ENCODE measurements at regions not wholly inside any gene's neighbourhood (a gene's known extent, or its start where the extent isn't known, plus 50 kb on each side); places are given as distances from the start of the nearest gene placed in this dataset.

GRCh38 chr10:10798864-10799192 lies 218.8 kb upstream of the CELF2 start:
- intact Hi-C loops (cut with DNase I) = no loop called here
- no peak for DNase-seq (ENCODE audit: extremely low spot score in 2 of 2)
- TF ChIP-seq POLR2AphosphoS5 (IDR thresholded peaks at IDR 0.05; ENCODE audit: insufficient read depth in 1 of 2, low read depth in 1 of 2) (no peak), POLR2A (IDR thresholded peaks at IDR 0.05) (no peak)
- TF ChIP-seq, protein P1, sequence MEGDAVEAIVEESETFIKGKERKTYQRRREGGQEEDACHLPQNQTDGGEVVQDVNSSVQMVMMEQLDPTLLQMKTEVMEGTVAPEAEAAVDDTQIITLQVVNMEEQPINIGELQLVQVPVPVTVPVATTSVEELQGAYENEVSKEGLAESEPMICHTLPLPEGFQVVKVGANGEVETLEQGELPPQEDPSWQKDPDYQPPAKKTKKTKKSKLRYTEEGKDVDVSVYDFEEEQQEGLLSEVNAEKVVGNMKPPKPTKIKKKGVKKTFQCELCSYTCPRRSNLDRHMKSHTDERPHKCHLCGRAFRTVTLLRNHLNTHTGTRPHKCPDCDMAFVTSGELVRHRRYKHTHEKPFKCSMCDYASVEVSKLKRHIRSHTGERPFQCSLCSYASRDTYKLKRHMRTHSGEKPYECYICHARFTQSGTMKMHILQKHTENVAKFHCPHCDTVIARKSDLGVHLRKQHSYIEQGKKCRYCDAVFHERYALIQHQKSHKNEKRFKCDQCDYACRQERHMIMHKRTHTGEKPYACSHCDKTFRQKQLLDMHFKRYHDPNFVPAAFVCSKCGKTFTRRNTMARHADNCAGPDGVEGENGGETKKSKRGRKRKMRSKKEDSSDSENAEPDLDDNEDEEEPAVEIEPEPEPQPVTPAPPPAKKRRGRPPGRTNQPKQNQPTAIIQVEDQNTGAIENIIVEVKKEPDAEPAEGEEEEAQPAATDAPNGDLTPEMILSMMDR (IDR thresholded peaks at IDR 0.05) = no peak
- no peaks in the 10 kb centered on the region for H3K36me3 ChIP-seq
- no peaks in the 10 kb centered on the region for H3K9me3 ChIP-seq
- H3K27me3 ChIP-seq = no peaks in the 10 kb centered on the region
- peaks cover 22% of the 10 kb centered on the region for H3K4me1 ChIP-seq
- H3K4me3 ChIP-seq = peak overlapping the region; percentile 26 to 30
- peak overlapping the region; percentile 80 for H3K27ac ChIP-seq

DNA sequence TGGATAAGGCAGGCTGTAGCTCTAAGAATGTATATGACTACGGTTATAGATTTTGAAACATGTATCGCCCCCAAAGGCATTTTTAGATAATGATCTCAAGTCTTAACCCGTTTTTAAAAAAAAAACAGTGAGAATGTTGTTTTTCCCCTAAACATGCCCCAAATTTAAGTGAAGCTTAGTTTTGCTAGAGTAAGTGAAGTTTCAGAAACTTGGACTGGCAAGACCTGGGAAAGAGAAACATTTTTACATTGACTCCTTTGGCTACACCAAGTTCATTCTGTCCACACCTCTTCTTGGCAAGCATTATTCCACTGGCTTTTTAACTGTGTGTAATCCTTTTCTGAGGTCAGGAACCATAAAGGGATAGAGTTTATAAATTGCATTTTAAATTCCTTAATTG lies 216.7 kb upstream of the CELF2 start:
- Histone ChIP-seq H3K27ac (no peak overlapping the region), H3K27me3 (no peaks in the 10 kb centered on the region), H3K4me1 (peaks cover 35% of the 10 kb centered on the region), H3K9me3 (no peaks in the 10 kb centered on the region), H3K36me3 (no peaks in the 10 kb centered on the region), H3K4me3 (no peak overlapping the region)
- TF ChIP-seq POLR2A (IDR thresholded peaks at IDR 0.05) = no peak
- TF ChIP-seq POLR2AphosphoS5 (IDR thresholded peaks at IDR 0.05; ENCODE audit: insufficient read depth in 1 of 2, low read depth in 1 of 2) = no peak
- TF ChIP-seq, protein P1 (IDR thresholded peaks at IDR 0.05) = no peak
- no peak for DNase-seq (ENCODE audit: extremely low spot score in 2 of 2)
- intact Hi-C loops (cut with DNase I) = no loop called here

DNA sequence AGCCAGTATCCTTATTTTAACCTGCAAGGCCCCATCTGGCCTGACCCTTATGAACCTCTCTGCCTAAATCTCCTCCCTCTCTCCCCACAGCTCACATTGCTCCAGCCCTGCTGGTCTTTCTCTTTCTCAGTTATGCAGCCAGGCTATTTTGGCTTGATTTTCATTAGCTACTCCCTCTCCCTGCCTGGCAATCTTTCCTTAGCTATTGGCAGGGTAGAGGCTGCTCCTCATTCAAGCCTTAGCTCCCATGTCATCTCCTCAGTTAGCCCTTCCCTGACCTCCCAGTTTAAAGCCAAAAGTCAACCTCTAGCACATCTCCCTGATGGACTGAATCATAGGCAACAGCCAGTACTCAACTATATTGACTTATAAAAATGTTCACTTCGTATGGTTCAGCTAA lies 214.4 kb upstream of the CELF2 start:
- no peak for DNase-seq (ENCODE audit: extremely low spot score in 2 of 2)
- no peaks in the 10 kb centered on the region for H3K27me3 ChIP-seq
- H3K4me1 ChIP-seq = peaks cover 29% of the 10 kb centered on the region
- no peak overlapping the region for H3K4me3 ChIP-seq
- TF ChIP-seq, protein P1 (IDR thresholded peaks at IDR 0.05) = no peak
- TF ChIP-seq POLR2AphosphoS5 (IDR thresholded peaks at IDR 0.05; ENCODE audit: insufficient read depth in 1 of 2, low read depth in 1 of 2) (no peak), POLR2A (IDR thresholded peaks at IDR 0.05) (no peak)
- no peak overlapping the region for H3K27ac ChIP-seq
- intact Hi-C loops (cut with DNase I) = no loop called here
- no peaks in the 10 kb centered on the region for H3K36me3 ChIP-seq
- H3K9me3 ChIP-seq = no peaks in the 10 kb centered on the region

DNA sequence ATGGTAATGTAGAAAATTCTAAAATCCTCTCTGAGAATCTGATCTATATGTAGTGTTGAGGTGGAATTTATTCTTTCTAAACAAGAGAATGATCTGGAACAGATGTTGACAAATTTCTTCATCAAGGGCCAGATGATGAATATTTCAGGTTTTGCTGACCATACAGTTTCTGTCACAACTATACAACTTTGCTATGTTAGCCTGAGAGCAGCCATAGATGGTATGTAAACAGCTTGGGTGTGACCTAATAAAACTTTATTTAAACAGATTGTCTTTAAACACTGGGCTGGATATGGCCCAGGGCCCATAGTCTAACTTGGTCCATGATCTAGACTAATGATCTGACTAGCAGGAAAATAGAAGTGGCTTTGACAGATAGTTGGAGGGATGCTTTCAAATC lies 213.6 kb upstream of the CELF2 start:
- Histone ChIP-seq H3K9me3 (no peaks in the 10 kb centered on the region), H3K27ac (no peak overlapping the region), H3K4me1 (peaks cover 29% of the 10 kb centered on the region), H3K36me3 (no peaks in the 10 kb centered on the region), H3K27me3 (no peaks in the 10 kb centered on the region), H3K4me3 (no peak overlapping the region)
- no peak for DNase-seq (ENCODE audit: extremely low spot score in 2 of 2)
- intact Hi-C loops (cut with DNase I) = no loop called here
- no peak for TF ChIP-seq POLR2AphosphoS5 (IDR thresholded peaks at IDR 0.05; ENCODE audit: insufficient read depth in 1 of 2, low read depth in 1 of 2)
- TF ChIP-seq POLR2A (IDR thresholded peaks at IDR 0.05) = no peak
- TF ChIP-seq, protein P1 (IDR thresholded peaks at IDR 0.05) = no peak

GRCh38 chr10:10804998-10805740 lies 212.5 kb upstream of the CELF2 start:
- H3K27me3 ChIP-seq = no peaks in the 10 kb centered on the region
- H3K27ac ChIP-seq = no peak overlapping the region
- no peak for DNase-seq (ENCODE audit: extremely low spot score in 2 of 2)
- intact Hi-C loops (cut with DNase I) = no loop called here
- no peaks in the 10 kb centered on the region for H3K9me3 ChIP-seq
- no peaks in the 10 kb centered on the region for H3K36me3 ChIP-seq
- no peak overlapping the region for H3K4me3 ChIP-seq
- no peak for TF ChIP-seq POLR2A (IDR thresholded peaks at IDR 0.05)
- no peak for TF ChIP-seq POLR2AphosphoS5 (IDR thresholded peaks at IDR 0.05; ENCODE audit: insufficient read depth in 1 of 2, low read depth in 1 of 2)
- H3K4me1 ChIP-seq = peaks cover 29% of the 10 kb centered on the region
